Left lung (tissue), 4 donors: ENCODE measurements at regions not wholly inside any gene's neighbourhood (a gene's known extent, or its start where the extent isn't known, plus 50 kb on each side); places are given as distances from the start of the nearest gene placed in this dataset.
"Not testable (repeated sequence)": the region's sequence is repeated elsewhere in the genome, so short reads cannot be mapped to it uniquely, and the experiment has no call there.

Experiments
- ATAC-seq: fragments of 200-7000 bp; cut with Tn5 transposase; one replicate; pipeline ENCODE4 v1.9.1; 2020; ENCODE audit warnings: moderate library complexity
- DNase-seq, 4 donors: peaks; one replicate each; pipeline ENCODE4 v3.0.0-alpha.2; 2013 to 2020
- H3K27ac ChIP-seq, 2 donors: fragments of 200-600 bp; sonication (generic) in 1 of 2; one replicate each; pipeline versions ENCODE4 v1.5.0 to v1.8.0; 2020 to 2021
- H3K27me3 ChIP-seq, 2 donors: fragments of 200-600 bp; sonication (generic) in 1 of 2; one replicate each; pipeline versions ENCODE4 v1.5.0 to v1.8.0; 2020 to 2021
- H3K36me3 ChIP-seq, 2 donors: fragments of 200-600 bp; sonication (generic) in 1 of 2; one replicate each; pipeline versions ENCODE4 v1.5.0 to v1.8.0; 2020 to 2021
- H3K4me1 ChIP-seq, 2 donors: fragments of 200-600 bp; one replicate each; pipeline ENCODE4 v1.8.0; 2021
- H3K4me3 ChIP-seq, 2 donors: fragments of 200-600 bp; sonication (generic) in 1 of 2; one replicate each; pipeline versions ENCODE4 v1.5.0 to v1.8.0; 2020 to 2021; ENCODE audit warnings: mild to moderate bottlenecking in 1 of 2
- H3K9me3 ChIP-seq, 2 donors: fragments of 200-600 bp; sonication (generic) in 1 of 2; one replicate each; pipeline versions ENCODE4 v1.5.0 to v1.8.0; 2020 to 2021
- CTCF ChIP-seq, 2 donors: fragments of 200-600 bp; sonication (generic) in 1 of 2; IDR thresholded peaks; one replicate each; pipeline versions ENCODE4 v1.5.0 to v1.8.0; 2021; ENCODE audit warnings: antibody characterized with exemption in 2 of 2
- intact Hi-C, 2 donors: fragments of 100-400 bp; cut with DNase I; formaldehyde crosslinking; loops; one replicate each; pipeline versions ENCODE4 v1.11.2 to v1.14.2; 2022
- donor health status: DM: no; HTN: yes; CAD: no.
- donor health status: DM: no; HTN: no; CAD: no.

GRCh38 chr18:58805467-58806187, 59.0 kb upstream of the ZNF532 start:
- intact Hi-C loops, result no loop called here
- H3K4me3 ChIP-seq, result no peak overlapping the region
- H3K36me3 ChIP-seq, result no peaks in the 10 kb centered on the region
- H3K4me1 ChIP-seq, result no peaks in the 10 kb centered on the region
- DNase-seq (no peak), ATAC-seq (no peak)
- no peak for TF ChIP-seq CTCF (IDR thresholded peaks at IDR 0.05)
- H3K27me3 ChIP-seq, result no peaks in the 10 kb centered on the region
- H3K9me3 ChIP-seq, result peaks cover 0 to 3% of the 10 kb centered on the region in 2 donors
- no peak overlapping the region for H3K27ac ChIP-seq

- no peak for DNase-seq
- H3K27me3 ChIP-seq, result no peaks in the 10 kb centered on the region
- no peaks in the 10 kb centered on the region for H3K36me3 ChIP-seq
- TF ChIP-seq CTCF (IDR thresholded peaks at IDR 0.05), result no peak
- no peak for ATAC-seq
- peaks cover 0 to 3% of the 10 kb centered on the region in 2 donors for H3K9me3 ChIP-seq
- no peak overlapping the region for H3K27ac ChIP-seq
- H3K4me1 ChIP-seq, result no peaks in the 10 kb centered on the region
- H3K4me3 ChIP-seq, result no peak overlapping the region
- intact Hi-C loops, result no loop called here
These were observed 57.6 kb upstream of the ZNF532 start for GRCh38 chr18:58806826-58807714.

GRCh38 chr18:58807766-58808165, 56.9 kb upstream of the ZNF532 start:
- no peak overlapping the region for H3K4me3 ChIP-seq
- ATAC-seq (no peak), DNase-seq (no peak)
- no peak overlapping the region for H3K27ac ChIP-seq
- no peak for TF ChIP-seq CTCF (IDR thresholded peaks at IDR 0.05)
- no peaks in the 10 kb centered on the region for H3K36me3 ChIP-seq
- H3K4me1 ChIP-seq, result no peaks in the 10 kb centered on the region
- H3K27me3 ChIP-seq, result no peaks in the 10 kb centered on the region
- H3K9me3 ChIP-seq, result peaks cover 0 to 3% of the 10 kb centered on the region in 2 donors
- intact Hi-C loops, result no loop called here

GRCh38 chr18:58808349-58808748, 56.3 kb upstream of the ZNF532 start:
- H3K27me3 ChIP-seq, result no peaks in the 10 kb centered on the region
- ATAC-seq, result no peak
- intact Hi-C loops, result no loop called here
- H3K27ac ChIP-seq, result no peak overlapping the region
- H3K4me3 ChIP-seq, result no peak overlapping the region
- no peaks in the 10 kb centered on the region for H3K4me1 ChIP-seq
- DNase-seq, result no peak
- no peaks in the 10 kb centered on the region for H3K36me3 ChIP-seq
- H3K9me3 ChIP-seq, result peaks cover 0 to 3% of the 10 kb centered on the region in 2 donors
- no peak for TF ChIP-seq CTCF (IDR thresholded peaks at IDR 0.05)

- DNase-seq, intact Hi-C loops, H3K4me3 ChIP-seq, ATAC-seq, H3K4me1 ChIP-seq, H3K9me3 ChIP-seq, H3K27ac ChIP-seq, H3K36me3 ChIP-seq, H3K27me3 ChIP-seq: not testable (repeated sequence)
These were observed 52.8 kb upstream of the ZNF532 start for GRCh38 chr18:58811859-58812258.
